ENCODE measurements at regions not wholly inside any gene's neighbourhood (a gene's known extent, or its start where the extent isn't known, plus 50 kb on each side); places are given as distances from the start of the nearest gene placed in this dataset.

DNA sequence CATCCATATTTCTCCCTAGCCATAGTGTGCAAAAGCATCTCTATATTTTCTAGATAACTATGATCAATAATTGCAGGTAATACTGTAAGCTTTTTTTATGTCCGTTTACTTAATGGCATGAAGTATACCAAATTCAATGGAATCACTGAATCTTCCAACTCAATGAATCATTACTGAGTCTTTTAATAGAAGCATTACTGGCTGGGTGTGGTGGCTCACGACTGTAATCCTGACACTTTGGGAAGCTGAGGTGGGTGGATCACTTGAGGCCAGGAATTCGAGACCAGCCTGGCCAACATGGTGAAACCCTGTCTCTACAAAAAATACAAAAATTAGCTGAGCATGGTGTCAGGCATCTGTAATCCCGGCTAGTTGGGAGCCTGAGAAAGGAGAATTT, 372.5 kb downstream of the BMPER start:
- no peak for TF ChIP-seq CTCF (IDR thresholded peaks at IDR 0.05; ENCODE audit: extremely low read depth, low read depth, low read length)
- Histone ChIP-seq H4K20me1 (ENCODE audit: insufficient read depth, low read length) (no peaks in the 10 kb centered on the region), H3K27ac (ENCODE audit: low read depth, low read length) (no peak overlapping the region), H3K27me3 (ENCODE audit: insufficient read depth, low read length) (no peaks in the 10 kb centered on the region), H3K79me2 (ENCODE audit: insufficient read depth, low read length) (no peaks in the 10 kb centered on the region), H3K36me3 (ENCODE audit: insufficient read depth, low read length) (no peaks in the 10 kb centered on the region), H3K4me2 (ENCODE audit: insufficient read depth, low read length) (peak overlapping the region; percentile 17), H3K4me3 (ENCODE audit: insufficient read depth, low read length) (no peak overlapping the region), H3K9me3 (ENCODE audit: low read depth, low read length) (no peaks in the 10 kb centered on the region), H2AFZ (ENCODE audit: low read length) (no peak overlapping the region), H3K4me1 (ENCODE audit: insufficient read depth, low read length) (peaks cover 3% of the 10 kb centered on the region)
- no peak for DNase-seq (ENCODE audit: insufficient read length, low spot score, missing footprints)

DNA sequence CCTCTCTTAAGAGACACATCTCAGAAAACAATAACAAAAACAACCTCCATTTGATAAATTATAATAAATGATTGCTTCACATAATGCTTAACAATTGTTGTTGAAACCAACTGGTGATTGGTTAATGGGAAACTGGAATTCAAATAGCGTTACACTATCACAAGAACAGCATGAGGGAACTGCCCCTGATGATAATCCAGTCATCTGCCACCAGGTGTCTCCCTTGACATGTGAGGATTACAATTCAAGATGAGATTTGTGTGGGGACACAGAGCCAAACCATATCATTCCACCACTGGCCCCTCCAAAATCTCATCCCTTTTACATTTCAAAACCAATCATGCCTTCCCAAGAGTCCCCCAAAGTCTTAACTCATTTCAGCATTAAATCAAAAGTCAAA, 375.9 kb downstream of the BMPER start:
- no peaks in the 10 kb centered on the region for H3K9me3 ChIP-seq (ENCODE audit: low read depth, low read length)
- H2AFZ ChIP-seq (ENCODE audit: low read length) = no peak overlapping the region
- H3K79me2 ChIP-seq (ENCODE audit: insufficient read depth, low read length) = no peaks in the 10 kb centered on the region
- no peaks in the 10 kb centered on the region for H3K36me3 ChIP-seq (ENCODE audit: insufficient read depth, low read length)
- TF ChIP-seq CTCF (IDR thresholded peaks at IDR 0.05; ENCODE audit: extremely low read depth, low read depth, low read length) = no peak
- peaks cover 3% of the 10 kb centered on the region for H3K4me1 ChIP-seq (ENCODE audit: insufficient read depth, low read length)
- no peak overlapping the region for H3K4me3 ChIP-seq (ENCODE audit: insufficient read depth, low read length)
- H3K27ac ChIP-seq (ENCODE audit: low read depth, low read length) = no peak overlapping the region
- H3K27me3 ChIP-seq (ENCODE audit: insufficient read depth, low read length) = no peaks in the 10 kb centered on the region
- no peak for DNase-seq (ENCODE audit: insufficient read length, low spot score, missing footprints)
- H3K4me2 ChIP-seq (ENCODE audit: insufficient read depth, low read length) = no peak overlapping the region
- H4K20me1 ChIP-seq (ENCODE audit: insufficient read depth, low read length) = no peaks in the 10 kb centered on the region

- no peaks in the 10 kb centered on the region for H4K20me1 ChIP-seq (ENCODE audit: insufficient read depth, low read length)
- H3K4me3 ChIP-seq (ENCODE audit: insufficient read depth, low read length) = no peak overlapping the region
- DNase-seq (ENCODE audit: insufficient read length, low spot score, missing footprints) = no peak
- H3K4me2 ChIP-seq (ENCODE audit: insufficient read depth, low read length) = no peak overlapping the region
- H3K4me1 ChIP-seq (ENCODE audit: insufficient read depth, low read length) = peaks cover 3% of the 10 kb centered on the region
- H3K79me2 ChIP-seq (ENCODE audit: insufficient read depth, low read length) = no peaks in the 10 kb centered on the region
- no peak overlapping the region for H3K27ac ChIP-seq (ENCODE audit: low read depth, low read length)
- H3K36me3 ChIP-seq (ENCODE audit: insufficient read depth, low read length) = no peaks in the 10 kb centered on the region
- H2AFZ ChIP-seq (ENCODE audit: low read length) = no peak overlapping the region
- no peaks in the 10 kb centered on the region for H3K27me3 ChIP-seq (ENCODE audit: insufficient read depth, low read length)
- H3K9me3 ChIP-seq (ENCODE audit: low read depth, low read length) = no peaks in the 10 kb centered on the region
- no peak for TF ChIP-seq CTCF (IDR thresholded peaks at IDR 0.05; ENCODE audit: extremely low read depth, low read depth, low read length)
These were observed 375.7 kb upstream of the NPSR1 start for GRCh38 chr7:34282271-34282670.

DNA sequence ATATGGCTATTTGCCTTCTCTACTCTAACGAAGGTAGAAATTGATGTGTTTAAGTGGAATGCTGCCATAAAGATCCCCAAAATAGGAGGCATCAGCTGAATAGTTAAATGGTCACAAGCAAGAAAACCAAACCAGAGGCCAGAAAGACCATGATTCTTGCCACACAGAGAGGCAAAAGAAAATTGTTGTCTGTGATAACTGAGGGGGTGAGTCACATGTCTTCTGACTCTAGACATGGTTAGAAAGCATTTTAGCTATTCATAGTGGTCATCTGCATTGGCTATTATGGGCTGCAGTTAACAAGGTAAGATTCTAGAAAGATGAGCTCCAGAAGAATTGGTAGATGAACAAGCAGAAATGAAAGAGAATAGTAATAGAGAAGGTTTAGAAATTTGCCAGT, 361.4 kb upstream of the NPSR1 start:
- Histone ChIP-seq H3K4me1 (ENCODE audit: insufficient read depth, low read length) (no peaks in the 10 kb centered on the region), H3K79me2 (ENCODE audit: insufficient read depth, low read length) (no peaks in the 10 kb centered on the region), H3K27me3 (ENCODE audit: insufficient read depth, low read length) (no peaks in the 10 kb centered on the region), H3K4me2 (ENCODE audit: insufficient read depth, low read length) (no peak overlapping the region), H3K4me3 (ENCODE audit: insufficient read depth, low read length) (no peak overlapping the region), H3K27ac (ENCODE audit: low read depth, low read length) (no peak overlapping the region), H4K20me1 (ENCODE audit: insufficient read depth, low read length) (no peaks in the 10 kb centered on the region), H2AFZ (ENCODE audit: low read length) (no peak overlapping the region), H3K9me3 (ENCODE audit: low read depth, low read length) (no peaks in the 10 kb centered on the region), H3K36me3 (ENCODE audit: insufficient read depth, low read length) (no peaks in the 10 kb centered on the region)
- no peak for DNase-seq (ENCODE audit: insufficient read length, low spot score, missing footprints)
- no peak for TF ChIP-seq CTCF (IDR thresholded peaks at IDR 0.05; ENCODE audit: extremely low read depth, low read depth, low read length)
